C4-2B (cell line): ENCODE measurements at regions not wholly inside any gene's neighbourhood (a gene's known extent, or its start where the extent isn't known, plus 50 kb on each side); places are given as distances from the start of the nearest gene placed in this dataset.

ENCODE experiments used
- CTCF ChIP-seq: fragments of 450-650 bp; conservative IDR thresholded peaks from 2 replicates; pipeline ENCODE4 v1.5.1; 2017; ENCODE audit warnings: mild to moderate bottlenecking
- ZFX ChIP-seq: fragments of 450-650 bp; IDR thresholded peaks from 2 replicates; pipeline ENCODE4 v1.6.1; 2017

GRCh38 chr12:42769455-42769854 lies 179.9 kb upstream of the PRICKLE1 start:
- TF ChIP-seq CTCF, result no peak
- no peak for TF ChIP-seq ZFX
